ENCODE measurements at regions not wholly inside any gene's neighbourhood (a gene's known extent, or its start where the extent isn't known, plus 50 kb on each side); places are given as distances from the start of the nearest gene placed in this dataset.

GRCh38 chr7:27305854-27306253, 63.3 kb downstream of the EVX1 start:
- Histone ChIP-seq H3K27me3 (ENCODE audit: insufficient read depth, low read length) (no peaks in the 10 kb centered on the region), H3K4ac (ENCODE audit: low read depth, low read length) (no peak overlapping the region), H4K12ac (ENCODE audit: low read depth, low read length) (no peak overlapping the region), H3K79me2 (ENCODE audit: control insufficient read depth, insufficient read depth, low read length, poor library complexity) (no peaks in the 10 kb centered on the region), H3K4me2 (ENCODE audit: low read length) (no peak overlapping the region), H2BK12ac (ENCODE audit: low read length) (no peak overlapping the region), H4K91ac (ENCODE audit: low read depth, low read length) (no peak overlapping the region), H3K36me3 (ENCODE audit: control insufficient read depth in 1 of 2, insufficient read depth in 2 of 2, low read length in 2 of 2) (no peaks in the 10 kb centered on the region), H3K79me1 (ENCODE audit: low read length) (no peaks in the 10 kb centered on the region), H3K9me3 (ENCODE audit: insufficient read depth, low read depth, low read length) (no peaks in the 10 kb centered on the region), H3K18ac (ENCODE audit: low read length) (no peak overlapping the region), H3K27ac (ENCODE audit: low read depth, low read length) (no peak overlapping the region), H4K8ac (ENCODE audit: low read depth, low read length) (no peak overlapping the region), H3K9ac (ENCODE audit: low read length) (no peak overlapping the region), H2BK5ac (ENCODE audit: low read depth, low read length, poor library complexity) (no peak overlapping the region), H3K23ac (ENCODE audit: low read length) (no peak overlapping the region), H3K14ac (ENCODE audit: low read length) (no peak overlapping the region), H3K4me3 (ENCODE audit: low read depth, low read length) (no peak overlapping the region), H2AK5ac (ENCODE audit: low read length) (no peak overlapping the region), H2BK120ac (ENCODE audit: insufficient read depth, low read length, poor library complexity) (no peak overlapping the region), H3K4me1 (ENCODE audit: control insufficient read depth in 1 of 2, insufficient read depth in 2 of 2, low read length in 2 of 2) (peaks cover 3 to 6% of the 10 kb centered on the region in 2 experiments), H2AFZ (ENCODE audit: insufficient read depth, low read length, poor library complexity) (no peak overlapping the region)
- DNase-seq = no peak
- WGBS (ENCODE audit: extremely low coverage, insufficient coverage, insufficient read length) = no CpG with 5 or more reads among the region's 6 CpGs

GRCh38 chr7:27312820-27313219, 70.2 kb downstream of the EVX1 start:
- no peak overlapping the region for H3K4ac ChIP-seq (ENCODE audit: low read depth, low read length)
- no CpG with 5 or more reads among the region's 4 CpGs for WGBS (ENCODE audit: extremely low coverage, insufficient coverage, insufficient read length)
- H2BK12ac ChIP-seq (ENCODE audit: low read length) = peak overlapping the region; percentile 81

GRCh38 chr7:27314111-27314510, 71.5 kb downstream of the EVX1 start:
- peak overlapping the region; percentile 91 for H4K8ac ChIP-seq (ENCODE audit: low read depth, low read length)
- peak overlapping the region; percentile 98 for H4K91ac ChIP-seq (ENCODE audit: low read depth, low read length)
- peak overlapping the region; percentile 93 for H2BK120ac ChIP-seq (ENCODE audit: insufficient read depth, low read length, poor library complexity)
- H2BK12ac ChIP-seq (ENCODE audit: low read length) = peak overlapping the region; percentile 100
- H3K14ac ChIP-seq (ENCODE audit: low read length) = peak overlapping the region; percentile 93
- H3K18ac ChIP-seq (ENCODE audit: low read length) = no peak overlapping the region
- peaks cover 11% of the 10 kb centered on the region for H3K79me1 ChIP-seq (ENCODE audit: low read length)
- DNase-seq = peak in 1 of 2 donors; percentile 34
- H3K27me3 ChIP-seq (ENCODE audit: insufficient read depth, low read length) = no peaks in the 10 kb centered on the region
- H4K12ac ChIP-seq (ENCODE audit: low read depth, low read length) = peak overlapping the region; percentile 62
- peaks cover 10 to 13% of the 10 kb centered on the region in 2 experiments for H3K4me1 ChIP-seq (ENCODE audit: control insufficient read depth in 1 of 2, insufficient read depth in 2 of 2, low read length in 2 of 2)
- peak overlapping the region; percentile 91 for H3K4ac ChIP-seq (ENCODE audit: low read depth, low read length)
- H3K27ac ChIP-seq (ENCODE audit: low read depth, low read length) = peak overlapping the region; percentile 77
- no peak overlapping the region for H3K4me3 ChIP-seq (ENCODE audit: low read depth, low read length)
- H2BK5ac ChIP-seq (ENCODE audit: low read depth, low read length, poor library complexity) = peak overlapping the region; percentile 99
- H3K9me3 ChIP-seq (ENCODE audit: insufficient read depth, low read depth, low read length) = no peaks in the 10 kb centered on the region
- H3K9ac ChIP-seq (ENCODE audit: low read length) = no peak overlapping the region
- H3K4me2 ChIP-seq (ENCODE audit: low read length) = peak overlapping the region; percentile 18
- no peak overlapping the region for H3K23ac ChIP-seq (ENCODE audit: low read length)
- no CpG with 5 or more reads among the region's 3 CpGs for WGBS (ENCODE audit: extremely low coverage, insufficient coverage, insufficient read length)
- no peaks in the 10 kb centered on the region for H3K79me2 ChIP-seq (ENCODE audit: control insufficient read depth, insufficient read depth, low read length, poor library complexity)
- peak overlapping the region; percentile 97 for H2AK5ac ChIP-seq (ENCODE audit: low read length)
- H2AFZ ChIP-seq (ENCODE audit: insufficient read depth, low read length, poor library complexity) = peak overlapping the region; percentile 63
- no peaks in the 10 kb centered on the region for H3K36me3 ChIP-seq (ENCODE audit: control insufficient read depth in 1 of 2, insufficient read depth in 2 of 2, low read length in 2 of 2)

More at GRCh38 chr7:27312820-27313219, 70.2 kb downstream of the EVX1 start:
- Histone ChIP-seq H4K8ac (ENCODE audit: low read depth, low read length) (peak overlapping the region; percentile 56), H3K9ac (ENCODE audit: low read length) (no peak overlapping the region), H3K14ac (ENCODE audit: low read length) (no peak overlapping the region), H3K18ac (ENCODE audit: low read length) (peak overlapping the region; percentile 54), H3K23ac (ENCODE audit: low read length) (no peak overlapping the region), H3K9me3 (ENCODE audit: insufficient read depth, low read depth, low read length) (no peaks in the 10 kb centered on the region), H3K79me1 (ENCODE audit: low read length) (peaks cover 9% of the 10 kb centered on the region), H2BK5ac (ENCODE audit: low read depth, low read length, poor library complexity) (no peak overlapping the region), H3K4me1 (ENCODE audit: control insufficient read depth in 1 of 2, insufficient read depth in 2 of 2, low read length in 2 of 2) (peaks cover 10 to 13% of the 10 kb centered on the region in 2 experiments), H4K12ac (ENCODE audit: low read depth, low read length) (no peak overlapping the region), H3K79me2 (ENCODE audit: control insufficient read depth, insufficient read depth, low read length, poor library complexity) (no peaks in the 10 kb centered on the region), H2AK5ac (ENCODE audit: low read length) (no peak overlapping the region), H4K91ac (ENCODE audit: low read depth, low read length) (peak overlapping the region; percentile 77), H3K27me3 (ENCODE audit: insufficient read depth, low read length) (no peaks in the 10 kb centered on the region), H3K4me2 (ENCODE audit: low read length) (no peak overlapping the region), H3K36me3 (ENCODE audit: control insufficient read depth in 1 of 2, insufficient read depth in 2 of 2, low read length in 2 of 2) (no peaks in the 10 kb centered on the region), H2BK120ac (ENCODE audit: insufficient read depth, low read length, poor library complexity) (peak overlapping the region; percentile 62), H3K27ac (ENCODE audit: low read depth, low read length) (no peak overlapping the region), H2AFZ (ENCODE audit: insufficient read depth, low read length, poor library complexity) (no peak overlapping the region), H3K4me3 (ENCODE audit: low read depth, low read length) (no peak overlapping the region)
- DNase-seq = no peak

GRCh38 chr7:27315066-27315465, 72.5 kb downstream of the EVX1 start:
- no peak overlapping the region for H3K27ac ChIP-seq (ENCODE audit: low read depth, low read length)
- no peak overlapping the region for H3K4ac ChIP-seq (ENCODE audit: low read depth, low read length)
- no peak overlapping the region for H4K12ac ChIP-seq (ENCODE audit: low read depth, low read length)
- no peak overlapping the region for H3K18ac ChIP-seq (ENCODE audit: low read length)
- H3K4me1 ChIP-seq (ENCODE audit: control insufficient read depth in 1 of 2, insufficient read depth in 2 of 2, low read length in 2 of 2) = peaks cover 10 to 13% of the 10 kb centered on the region in 2 experiments
- no peak overlapping the region for H3K23ac ChIP-seq (ENCODE audit: low read length)
- no peaks in the 10 kb centered on the region for H3K9me3 ChIP-seq (ENCODE audit: insufficient read depth, low read depth, low read length)
- no peak overlapping the region for H3K4me3 ChIP-seq (ENCODE audit: low read depth, low read length)
- peak overlapping the region; percentile 33 for H2BK120ac ChIP-seq (ENCODE audit: insufficient read depth, low read length, poor library complexity)
- no peak overlapping the region for H3K4me2 ChIP-seq (ENCODE audit: low read length)
- H2BK12ac ChIP-seq (ENCODE audit: low read length) = no peak overlapping the region
- H3K36me3 ChIP-seq (ENCODE audit: control insufficient read depth in 1 of 2, insufficient read depth in 2 of 2, low read length in 2 of 2) = no peaks in the 10 kb centered on the region
- no peaks in the 10 kb centered on the region for H3K79me2 ChIP-seq (ENCODE audit: control insufficient read depth, insufficient read depth, low read length, poor library complexity)
- H4K8ac ChIP-seq (ENCODE audit: low read depth, low read length) = no peak overlapping the region
- no CpG with 5 or more reads among the region's 5 CpGs for WGBS (ENCODE audit: extremely low coverage, insufficient coverage, insufficient read length)
- no peak overlapping the region for H3K14ac ChIP-seq (ENCODE audit: low read length)
- no peak overlapping the region for H2AK5ac ChIP-seq (ENCODE audit: low read length)
- H2AFZ ChIP-seq (ENCODE audit: insufficient read depth, low read length, poor library complexity) = no peak overlapping the region
- no peak for DNase-seq
- H3K9ac ChIP-seq (ENCODE audit: low read length) = no peak overlapping the region
- H3K79me1 ChIP-seq (ENCODE audit: low read length) = peaks cover 12% of the 10 kb centered on the region
- no peak overlapping the region for H2BK5ac ChIP-seq (ENCODE audit: low read depth, low read length, poor library complexity)
- H3K27me3 ChIP-seq (ENCODE audit: insufficient read depth, low read length) = no peaks in the 10 kb centered on the region
- H4K91ac ChIP-seq (ENCODE audit: low read depth, low read length) = peak overlapping the region; percentile 47

Data from trophoblast cell (in vitro differentiated cells and primary cell).